ENCODE measurements at regions not wholly inside any gene's neighbourhood (a gene's known extent, or its start where the extent isn't known, plus 50 kb on each side); places are given as distances from the start of the nearest gene placed in this dataset.

DNA sequence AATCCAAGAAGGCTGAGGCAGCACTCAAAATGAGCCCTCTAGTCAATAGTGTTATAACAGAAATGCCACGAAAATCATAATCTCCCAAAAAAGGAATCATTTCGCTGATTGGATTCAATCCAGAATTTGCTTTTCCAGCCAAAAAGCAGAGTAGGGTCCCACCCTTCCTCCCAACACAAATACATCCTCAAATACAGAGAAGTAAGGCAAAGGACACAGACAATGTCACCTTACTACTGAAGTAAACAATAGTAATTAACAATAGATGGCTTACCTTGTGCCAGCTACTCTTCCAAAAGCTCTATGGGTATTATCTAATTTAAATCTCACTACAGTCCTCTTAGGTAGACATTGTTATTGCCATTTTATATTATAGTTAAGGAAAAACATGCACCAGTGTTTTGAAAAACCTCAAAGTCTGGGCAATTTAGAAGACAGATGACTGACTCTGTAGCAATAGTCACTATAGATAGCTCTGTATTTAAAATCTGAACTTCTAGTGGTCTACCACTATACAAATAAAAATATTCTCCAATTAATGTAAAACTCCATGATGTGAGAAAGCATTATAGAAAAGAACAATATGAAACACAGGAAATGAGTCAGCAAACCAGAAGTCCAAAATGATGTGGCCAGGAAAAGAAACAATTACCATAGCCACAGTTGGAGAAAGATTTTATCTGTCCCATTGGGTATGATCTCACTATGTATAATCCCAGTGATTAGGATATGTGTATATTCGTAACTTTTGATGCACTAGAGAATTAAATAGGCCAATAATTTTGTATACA lies 305.0 kb upstream of the ERBB4 start:
- TF ChIP-seq, protein P1, sequence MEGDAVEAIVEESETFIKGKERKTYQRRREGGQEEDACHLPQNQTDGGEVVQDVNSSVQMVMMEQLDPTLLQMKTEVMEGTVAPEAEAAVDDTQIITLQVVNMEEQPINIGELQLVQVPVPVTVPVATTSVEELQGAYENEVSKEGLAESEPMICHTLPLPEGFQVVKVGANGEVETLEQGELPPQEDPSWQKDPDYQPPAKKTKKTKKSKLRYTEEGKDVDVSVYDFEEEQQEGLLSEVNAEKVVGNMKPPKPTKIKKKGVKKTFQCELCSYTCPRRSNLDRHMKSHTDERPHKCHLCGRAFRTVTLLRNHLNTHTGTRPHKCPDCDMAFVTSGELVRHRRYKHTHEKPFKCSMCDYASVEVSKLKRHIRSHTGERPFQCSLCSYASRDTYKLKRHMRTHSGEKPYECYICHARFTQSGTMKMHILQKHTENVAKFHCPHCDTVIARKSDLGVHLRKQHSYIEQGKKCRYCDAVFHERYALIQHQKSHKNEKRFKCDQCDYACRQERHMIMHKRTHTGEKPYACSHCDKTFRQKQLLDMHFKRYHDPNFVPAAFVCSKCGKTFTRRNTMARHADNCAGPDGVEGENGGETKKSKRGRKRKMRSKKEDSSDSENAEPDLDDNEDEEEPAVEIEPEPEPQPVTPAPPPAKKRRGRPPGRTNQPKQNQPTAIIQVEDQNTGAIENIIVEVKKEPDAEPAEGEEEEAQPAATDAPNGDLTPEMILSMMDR (IDR thresholded peaks at IDR 0.05 in 8 of 11, conservative IDR thresholded peaks at IDR 0.05 in 3 of 11), result no peak
- no peak for TF ChIP-seq POLR2A (IDR thresholded peaks at IDR 0.05)
- H3K27ac ChIP-seq, result no peak overlapping the region
- 51 to 81% (median 62%) methylated on average over 3 of the region's 3 CpGs for WGBS, 5 donors

DNA sequence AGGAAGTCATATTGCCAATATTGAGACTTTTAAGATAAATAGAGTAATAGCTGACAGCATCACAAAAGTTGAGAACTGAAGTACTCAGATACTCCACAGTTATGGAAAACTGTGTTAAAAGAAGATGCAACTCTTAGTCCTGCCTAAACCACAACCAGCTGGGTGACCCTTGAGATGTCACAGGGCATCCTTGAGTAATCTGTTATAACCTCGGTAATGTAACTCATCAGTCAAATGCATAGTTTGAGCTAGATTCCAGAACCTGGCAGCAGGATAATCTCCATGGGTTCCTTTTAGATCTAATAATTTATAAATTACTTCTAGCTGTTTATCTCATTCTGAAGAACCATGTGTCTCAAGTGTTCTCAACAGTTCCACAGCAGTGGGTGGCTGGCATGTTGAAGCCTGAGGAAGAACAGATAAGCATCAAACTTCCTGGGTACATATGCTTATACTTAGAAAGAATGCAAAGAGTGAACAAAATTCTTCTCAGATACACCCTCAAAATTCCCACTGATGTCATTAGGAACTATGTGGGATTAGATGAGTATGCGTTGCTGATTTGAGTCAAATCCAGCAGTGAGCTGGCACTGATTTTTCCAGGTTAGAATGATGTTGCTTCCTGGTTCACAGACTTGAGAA lies 304.1 kb upstream of the ERBB4 start:
- no peaks in the 10 kb centered on the region for H3K9me3 ChIP-seq
- TF ChIP-seq POLR2A (IDR thresholded peaks at IDR 0.05), result no peak
- H3K36me3 ChIP-seq, result no peaks in the 10 kb centered on the region
- H3K27me3 ChIP-seq (replicated peaks in 1 of 7), result no peaks in the 10 kb centered on the region
- no peak for DNase-seq
- 78 to 87% (median 83%) methylated on average over 2 of the region's 2 CpGs for WGBS, 5 donors
- no peak overlapping the region for H3K27ac ChIP-seq
- no peak overlapping the region for H3K4me3 ChIP-seq
- intact Hi-C loops (cut with DNase I; ENCODE audit: low total_unique reads), result no loop called here
- H3K4me1 ChIP-seq, result no peaks in the 10 kb centered on the region

More for the DNA sequence above, 305.0 kb upstream of the ERBB4 start:
- intact Hi-C loops (cut with DNase I; ENCODE audit: low total_unique reads), result no loop called here
- no peak for DNase-seq
- no peaks in the 10 kb centered on the region for H3K9me3 ChIP-seq
- H3K36me3 ChIP-seq, result no peaks in the 10 kb centered on the region
- no peaks in the 10 kb centered on the region for H3K27me3 ChIP-seq (replicated peaks in 1 of 7)
- H3K4me3 ChIP-seq, result no peak overlapping the region
- no peaks in the 10 kb centered on the region for H3K4me1 ChIP-seq

DNA sequence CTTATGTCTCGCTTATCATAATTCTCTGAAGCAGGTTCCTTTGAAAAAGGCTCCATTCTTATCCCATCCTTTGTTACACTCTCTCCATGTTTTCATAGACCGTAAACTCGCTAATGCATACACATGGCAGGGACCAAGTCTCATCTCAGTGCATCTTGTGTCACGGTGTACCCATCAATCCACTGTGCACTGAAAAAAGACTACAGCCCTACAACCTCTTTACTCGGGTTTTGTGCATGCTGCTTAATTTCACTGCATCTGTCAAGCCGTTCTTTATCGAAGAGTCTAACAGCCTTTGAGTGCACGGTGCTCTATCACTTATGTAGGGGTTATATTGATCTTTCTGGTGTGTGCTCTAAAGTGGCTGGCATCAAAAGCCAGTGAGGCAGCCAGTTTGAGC lies 302.9 kb upstream of the ERBB4 start:
- Histone ChIP-seq H3K27ac (no peak overlapping the region), H3K9me3 (no peaks in the 10 kb centered on the region), H3K4me3 (no peak overlapping the region), H3K27me3 (replicated peaks in 1 of 7) (no peaks in the 10 kb centered on the region), H3K4me1 (no peaks in the 10 kb centered on the region), H3K36me3 (no peaks in the 10 kb centered on the region)
- 73 to 90% (median 82%) methylated on average over 8 of the region's 8 CpGs for WGBS, 5 donors
- intact Hi-C loops (cut with DNase I; ENCODE audit: low total_unique reads), result no loop called here
- TF ChIP-seq POLR2A (IDR thresholded peaks at IDR 0.05) (no peak), POLR2AphosphoS5 (IDR thresholded peaks at IDR 0.05) (no peak)
- TF ChIP-seq, protein P1 (IDR thresholded peaks at IDR 0.05 in 8 of 11, conservative IDR thresholded peaks at IDR 0.05 in 3 of 11), result no peak
- no peak for DNase-seq

DNA sequence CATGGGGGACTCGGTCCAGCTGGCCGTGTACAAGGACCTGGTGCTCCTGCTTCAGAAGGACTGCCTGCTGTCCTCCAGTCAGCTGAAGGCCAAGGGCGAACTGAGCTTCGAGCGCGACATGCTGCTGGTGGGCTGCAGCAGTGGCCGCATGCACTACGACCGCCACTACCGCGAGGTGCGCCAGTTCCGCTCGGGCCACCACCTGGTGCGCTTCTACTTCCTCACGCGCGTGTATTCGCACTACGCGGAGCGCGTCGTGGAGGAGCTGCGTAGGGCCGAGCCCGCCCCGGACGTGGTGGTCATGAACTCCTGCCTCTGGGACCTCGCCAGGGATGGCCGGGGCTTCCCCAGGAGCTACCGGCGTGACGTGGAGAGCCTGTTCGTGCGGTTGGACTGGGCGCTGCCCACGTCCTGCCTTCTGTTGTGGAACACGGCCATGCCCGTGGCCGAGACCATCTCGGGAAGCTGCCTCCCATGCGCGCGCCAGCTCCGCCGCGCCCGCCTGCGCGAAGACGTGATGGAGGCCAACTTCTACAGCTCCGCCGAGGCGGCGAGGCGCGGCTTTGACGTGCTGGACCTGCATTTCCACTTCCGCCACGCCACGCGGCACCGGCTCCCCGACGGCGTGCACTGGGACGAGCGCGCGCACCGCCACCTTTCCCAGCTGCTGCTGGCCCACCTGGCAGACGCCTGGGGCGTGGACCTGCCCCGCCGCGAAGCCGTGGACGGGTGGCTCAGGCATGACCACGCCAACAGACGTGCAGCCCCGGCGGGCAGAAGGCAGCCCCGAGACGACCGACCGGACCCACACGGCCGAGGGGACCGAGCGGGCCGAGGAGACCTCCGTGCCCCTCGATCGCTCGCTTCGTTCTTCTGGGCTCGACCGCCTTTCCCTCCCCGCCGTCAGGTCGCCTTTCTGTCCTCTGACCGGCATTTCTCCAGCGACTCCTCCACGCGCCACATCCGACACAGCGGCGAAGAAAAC lies 293.9 kb upstream of the ERBB4 start:
- Histone ChIP-seq H3K27ac (no peak overlapping the region), H3K4me3 (no peak overlapping the region), H3K9me3 (peaks cover 0 to 28% (median 22%) of the 10 kb centered on the region in 8 donors), H3K27me3 (replicated peaks in 1 of 7) (no peaks in the 10 kb centered on the region), H3K4me1 (no peaks in the 10 kb centered on the region), H3K36me3 (no peaks in the 10 kb centered on the region)
- 81 to 94% (median 86%) methylated on average over 90 to 109 of the region's 109 CpGs for WGBS, 5 donors
- peak; percentile 75 for DNase-seq
- TF ChIP-seq, protein P1 (IDR thresholded peaks at IDR 0.05 in 8 of 11, conservative IDR thresholded peaks at IDR 0.05 in 3 of 11), result no peak
- TF ChIP-seq POLR2AphosphoS5 (IDR thresholded peaks at IDR 0.05) (no peak), POLR2A (IDR thresholded peaks at IDR 0.05) (no peak)
- intact Hi-C loops (cut with DNase I; ENCODE audit: low total_unique reads), result no loop called here

Data from spleen (tissue), 11 donors.